ENCODE measurements at regions not wholly inside any gene's neighbourhood (a gene's known extent, or its start where the extent isn't known, plus 50 kb on each side); places are given as distances from the start of the nearest gene placed in this dataset.

DNA sequence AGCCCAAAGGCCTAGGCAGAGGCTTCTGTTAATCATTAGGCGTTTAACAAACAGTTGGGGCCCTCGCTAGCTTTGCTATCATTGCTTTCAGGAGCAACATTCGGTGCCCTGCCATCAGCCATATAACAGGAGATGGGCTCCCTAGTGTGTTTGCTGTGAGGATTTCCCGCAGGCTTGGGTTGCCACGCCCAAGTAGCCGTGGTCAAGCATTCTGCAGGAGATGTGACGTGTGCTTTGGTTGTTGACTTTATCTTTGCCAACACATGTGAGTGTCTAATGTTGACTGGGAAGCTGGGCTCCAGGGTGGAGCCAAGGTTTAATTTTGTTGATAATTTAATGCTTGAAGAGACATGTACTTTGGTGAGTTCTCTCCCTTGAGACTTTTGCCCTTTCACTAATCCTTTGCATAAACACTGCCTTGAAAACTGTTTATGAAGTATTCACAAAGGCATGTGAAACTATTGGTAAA is 184.6 kb upstream of the KIT start:
- no peak overlapping the region for H3K4me3 ChIP-seq (ENCODE audit: low read depth in 1 of 3, low read length in 3 of 3)
- H3K36me3 ChIP-seq (ENCODE audit: control insufficient read depth in 4 of 4, insufficient read depth in 3 of 4, low read depth in 1 of 4, low read length in 3 of 4): no peaks in the 10 kb centered on the region
- 43% methylated on average over 7 of the region's 7 CpGs for WGBS
- H3K9ac ChIP-seq (ENCODE audit: low read depth in 1 of 2, low read length in 2 of 2): no peak overlapping the region
- H3K4me1 ChIP-seq (ENCODE audit: control insufficient read depth in 4 of 4, insufficient read depth in 4 of 4, low read length in 3 of 4): no peaks in the 10 kb centered on the region
- H3K27me3 ChIP-seq (ENCODE audit: control insufficient read depth in 4 of 4, insufficient read depth in 4 of 4, low read length in 3 of 4): no peaks in the 10 kb centered on the region
- TF ChIP-seq, protein P1, sequence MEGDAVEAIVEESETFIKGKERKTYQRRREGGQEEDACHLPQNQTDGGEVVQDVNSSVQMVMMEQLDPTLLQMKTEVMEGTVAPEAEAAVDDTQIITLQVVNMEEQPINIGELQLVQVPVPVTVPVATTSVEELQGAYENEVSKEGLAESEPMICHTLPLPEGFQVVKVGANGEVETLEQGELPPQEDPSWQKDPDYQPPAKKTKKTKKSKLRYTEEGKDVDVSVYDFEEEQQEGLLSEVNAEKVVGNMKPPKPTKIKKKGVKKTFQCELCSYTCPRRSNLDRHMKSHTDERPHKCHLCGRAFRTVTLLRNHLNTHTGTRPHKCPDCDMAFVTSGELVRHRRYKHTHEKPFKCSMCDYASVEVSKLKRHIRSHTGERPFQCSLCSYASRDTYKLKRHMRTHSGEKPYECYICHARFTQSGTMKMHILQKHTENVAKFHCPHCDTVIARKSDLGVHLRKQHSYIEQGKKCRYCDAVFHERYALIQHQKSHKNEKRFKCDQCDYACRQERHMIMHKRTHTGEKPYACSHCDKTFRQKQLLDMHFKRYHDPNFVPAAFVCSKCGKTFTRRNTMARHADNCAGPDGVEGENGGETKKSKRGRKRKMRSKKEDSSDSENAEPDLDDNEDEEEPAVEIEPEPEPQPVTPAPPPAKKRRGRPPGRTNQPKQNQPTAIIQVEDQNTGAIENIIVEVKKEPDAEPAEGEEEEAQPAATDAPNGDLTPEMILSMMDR (IDR thresholded peaks at IDR 0.05; ENCODE audit: low read depth, low read length, missing input control): no peak
- TF ChIP-seq, protein P2, sequence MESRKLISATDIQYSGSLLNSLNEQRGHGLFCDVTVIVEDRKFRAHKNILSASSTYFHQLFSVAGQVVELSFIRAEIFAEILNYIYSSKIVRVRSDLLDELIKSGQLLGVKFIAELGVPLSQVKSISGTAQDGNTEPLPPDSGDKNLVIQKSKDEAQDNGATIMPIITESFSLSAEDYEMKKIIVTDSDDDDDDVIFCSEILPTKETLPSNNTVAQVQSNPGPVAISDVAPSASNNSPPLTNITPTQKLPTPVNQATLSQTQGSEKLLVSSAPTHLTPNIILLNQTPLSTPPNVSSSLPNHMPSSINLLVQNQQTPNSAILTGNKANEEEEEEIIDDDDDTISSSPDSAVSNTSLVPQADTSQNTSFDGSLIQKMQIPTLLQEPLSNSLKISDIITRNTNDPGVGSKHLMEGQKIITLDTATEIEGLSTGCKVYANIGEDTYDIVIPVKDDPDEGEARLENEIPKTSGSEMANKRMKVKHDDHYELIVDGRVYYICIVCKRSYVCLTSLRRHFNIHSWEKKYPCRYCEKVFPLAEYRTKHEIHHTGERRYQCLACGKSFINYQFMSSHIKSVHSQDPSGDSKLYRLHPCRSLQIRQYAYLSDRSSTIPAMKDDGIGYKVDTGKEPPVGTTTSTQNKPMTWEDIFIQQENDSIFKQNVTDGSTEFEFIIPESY (IDR thresholded peaks at IDR 0.05): no peak
- no peak for TF ChIP-seq TAF1 (conservative IDR thresholded peaks at IDR 0.05)
- H3K9me3 ChIP-seq (ENCODE audit: control insufficient read depth in 4 of 4, low read length in 3 of 4): no peaks in the 10 kb centered on the region
- no peak overlapping the region for H3K27ac ChIP-seq (ENCODE audit: low read depth in 1 of 2, low read length in 2 of 2)
- peak; percentile 59 for DNase-seq (ENCODE audit: low spot score)

DNA sequence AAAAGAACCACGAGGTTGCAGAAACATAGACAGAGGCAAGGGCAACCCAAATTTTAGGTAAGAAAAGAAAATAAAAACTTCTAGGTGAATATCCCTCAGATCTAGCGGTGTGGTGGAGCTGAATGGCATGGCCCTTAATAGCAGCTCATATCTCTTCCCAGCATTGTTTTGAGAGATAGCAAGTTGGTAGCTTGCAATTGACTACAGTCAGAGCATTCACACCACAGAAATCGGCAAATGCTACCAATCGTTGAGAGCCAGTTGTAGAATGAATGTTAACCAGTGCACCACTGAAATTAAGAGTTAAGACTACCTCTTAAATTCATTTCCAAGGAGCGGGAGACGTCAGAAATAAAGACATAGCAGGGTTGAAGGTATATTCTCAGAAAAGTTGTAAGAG is 184.0 kb upstream of the KIT start:
- TF ChIP-seq HNF4G (IDR thresholded peaks at IDR 0.05) (no peak), GABPA (IDR thresholded peaks at IDR 0.05 in 1 of 2, conservative IDR thresholded peaks at IDR 0.05 in 1 of 2) (no peak), EGR1 (IDR thresholded peaks at IDR 0.05; ENCODE audit: low read depth in 2 of 2) (no peak), FOXA2 (IDR thresholded peaks at IDR 0.05) (no peak), NR2F2 (IDR thresholded peaks at IDR 0.05) (no peak), RXRA (IDR thresholded peaks at IDR 0.05) (no peak), HNF4A (conservative IDR thresholded peaks at IDR 0.05) (no peak), RAD21 (IDR thresholded peaks at IDR 0.05) (no peak), FOXA1 (IDR thresholded peaks at IDR 0.05) (no peak), JUND (IDR thresholded peaks at IDR 0.05) (no peak), TAF1 (conservative IDR thresholded peaks at IDR 0.05) (no peak), YY1 (IDR thresholded peaks at IDR 0.05) (no peak), SP1 (IDR thresholded peaks at IDR 0.05) (no peak)
- TF ChIP-seq, protein P3, sequence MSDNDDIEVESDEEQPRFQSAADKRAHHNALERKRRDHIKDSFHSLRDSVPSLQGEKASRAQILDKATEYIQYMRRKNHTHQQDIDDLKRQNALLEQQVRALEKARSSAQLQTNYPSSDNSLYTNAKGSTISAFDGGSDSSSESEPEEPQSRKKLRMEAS (IDR thresholded peaks at IDR 0.05): no peak
- TF ChIP-seq, protein P2 (IDR thresholded peaks at IDR 0.05): no peak
- TF ChIP-seq, protein P4, sequence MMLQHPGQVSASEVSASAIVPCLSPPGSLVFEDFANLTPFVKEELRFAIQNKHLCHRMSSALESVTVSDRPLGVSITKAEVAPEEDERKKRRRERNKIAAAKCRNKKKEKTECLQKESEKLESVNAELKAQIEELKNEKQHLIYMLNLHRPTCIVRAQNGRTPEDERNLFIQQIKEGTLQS (IDR thresholded peaks at IDR 0.05): no peak
- TF ChIP-seq, protein P1 (IDR thresholded peaks at IDR 0.05; ENCODE audit: low read depth, low read length, missing input control): no peak
- TF ChIP-seq, protein P5, sequence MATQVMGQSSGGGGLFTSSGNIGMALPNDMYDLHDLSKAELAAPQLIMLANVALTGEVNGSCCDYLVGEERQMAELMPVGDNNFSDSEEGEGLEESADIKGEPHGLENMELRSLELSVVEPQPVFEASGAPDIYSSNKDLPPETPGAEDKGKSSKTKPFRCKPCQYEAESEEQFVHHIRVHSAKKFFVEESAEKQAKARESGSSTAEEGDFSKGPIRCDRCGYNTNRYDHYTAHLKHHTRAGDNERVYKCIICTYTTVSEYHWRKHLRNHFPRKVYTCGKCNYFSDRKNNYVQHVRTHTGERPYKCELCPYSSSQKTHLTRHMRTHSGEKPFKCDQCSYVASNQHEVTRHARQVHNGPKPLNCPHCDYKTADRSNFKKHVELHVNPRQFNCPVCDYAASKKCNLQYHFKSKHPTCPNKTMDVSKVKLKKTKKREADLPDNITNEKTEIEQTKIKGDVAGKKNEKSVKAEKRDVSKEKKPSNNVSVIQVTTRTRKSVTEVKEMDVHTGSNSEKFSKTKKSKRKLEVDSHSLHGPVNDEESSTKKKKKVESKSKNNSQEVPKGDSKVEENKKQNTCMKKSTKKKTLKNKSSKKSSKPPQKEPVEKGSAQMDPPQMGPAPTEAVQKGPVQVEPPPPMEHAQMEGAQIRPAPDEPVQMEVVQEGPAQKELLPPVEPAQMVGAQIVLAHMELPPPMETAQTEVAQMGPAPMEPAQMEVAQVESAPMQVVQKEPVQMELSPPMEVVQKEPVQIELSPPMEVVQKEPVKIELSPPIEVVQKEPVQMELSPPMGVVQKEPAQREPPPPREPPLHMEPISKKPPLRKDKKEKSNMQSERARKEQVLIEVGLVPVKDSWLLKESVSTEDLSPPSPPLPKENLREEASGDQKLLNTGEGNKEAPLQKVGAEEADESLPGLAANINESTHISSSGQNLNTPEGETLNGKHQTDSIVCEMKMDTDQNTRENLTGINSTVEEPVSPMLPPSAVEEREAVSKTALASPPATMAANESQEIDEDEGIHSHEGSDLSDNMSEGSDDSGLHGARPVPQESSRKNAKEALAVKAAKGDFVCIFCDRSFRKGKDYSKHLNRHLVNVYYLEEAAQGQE (IDR thresholded peaks at IDR 0.05): no peak
- H3K4me3 ChIP-seq (ENCODE audit: low read depth in 1 of 3, low read length in 3 of 3): no peak overlapping the region
- no peak for DNase-seq (ENCODE audit: low spot score)
- no peak overlapping the region for H3K27ac ChIP-seq (ENCODE audit: low read depth in 1 of 2, low read length in 2 of 2)
- H3K4me1 ChIP-seq (ENCODE audit: control insufficient read depth in 4 of 4, insufficient read depth in 4 of 4, low read length in 3 of 4): no peaks in the 10 kb centered on the region
- no peaks in the 10 kb centered on the region for H3K27me3 ChIP-seq (ENCODE audit: control insufficient read depth in 4 of 4, insufficient read depth in 4 of 4, low read length in 3 of 4)
- WGBS: 85% methylated on average over 6 of the region's 6 CpGs
- H3K9ac ChIP-seq (ENCODE audit: low read depth in 1 of 2, low read length in 2 of 2): no peak overlapping the region
- no peaks in the 10 kb centered on the region for H3K36me3 ChIP-seq (ENCODE audit: control insufficient read depth in 4 of 4, insufficient read depth in 3 of 4, low read depth in 1 of 4, low read length in 3 of 4)
- H3K9me3 ChIP-seq (ENCODE audit: control insufficient read depth in 4 of 4, low read length in 3 of 4): no peaks in the 10 kb centered on the region
